ENCODE measurements at regions not wholly inside any gene's neighbourhood (a gene's known extent, or its start where the extent isn't known, plus 50 kb on each side); places are given as distances from the start of the nearest gene placed in this dataset.

- H3K27me3 ChIP-seq = no peaks in the 10 kb centered on the region
- no peak overlapping the region for H3K4me3 ChIP-seq
- no peak for TF ChIP-seq CTCF (IDR thresholded peaks at IDR 0.05)
- intact Hi-C loops (cut with DNase I) = no loop called here
- H3K36me3 ChIP-seq = no peaks in the 10 kb centered on the region
- WGBS, 2 donors = 68 to 82% methylated on average over 2 of the region's 2 CpGs
- no peak for FAIRE-seq
- ATAC-seq = no peak
- no peaks in the 10 kb centered on the region for H3K9me3 ChIP-seq
- H3K4me1 ChIP-seq = no peaks in the 10 kb centered on the region
- DNase-seq = no peak
- H3K27ac ChIP-seq = no peak overlapping the region
Observed at GRCh38 chr3:8197384-8197783, 304.2 kb upstream of the LMCD1 start.

DNA sequence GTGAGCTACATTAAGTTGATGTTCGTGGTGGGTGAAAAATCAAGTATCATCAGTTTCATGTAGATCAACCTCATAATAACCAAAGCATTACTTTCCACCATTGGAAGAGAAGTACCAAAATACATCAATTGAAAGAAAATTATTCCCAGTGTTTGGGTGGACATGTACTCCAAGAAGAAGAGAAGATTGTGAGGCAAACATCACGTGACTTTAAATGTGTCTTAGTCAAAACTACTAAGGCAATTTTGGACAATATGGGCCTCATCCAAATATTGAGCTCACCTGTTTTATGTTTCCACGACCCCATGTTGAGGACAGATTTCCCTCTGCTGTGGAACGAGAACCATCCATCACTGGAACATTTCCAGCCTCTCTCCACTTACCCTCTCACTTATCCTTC, 303.0 kb upstream of the LMCD1 start:
- H3K27me3 ChIP-seq = no peaks in the 10 kb centered on the region
- ATAC-seq = no peak
- TF ChIP-seq CTCF (IDR thresholded peaks at IDR 0.05) = no peak
- WGBS, 2 donors = 61 to 80% methylated on average over 4 of the region's 4 CpGs
- DNase-seq = no peak
- H3K27ac ChIP-seq = no peak overlapping the region
- H3K4me3 ChIP-seq = no peak overlapping the region
- FAIRE-seq = no peak
- H3K36me3 ChIP-seq = no peaks in the 10 kb centered on the region
- no peaks in the 10 kb centered on the region for H3K4me1 ChIP-seq
- H3K9me3 ChIP-seq = no peaks in the 10 kb centered on the region
- intact Hi-C loops (cut with DNase I) = no loop called here

DNA sequence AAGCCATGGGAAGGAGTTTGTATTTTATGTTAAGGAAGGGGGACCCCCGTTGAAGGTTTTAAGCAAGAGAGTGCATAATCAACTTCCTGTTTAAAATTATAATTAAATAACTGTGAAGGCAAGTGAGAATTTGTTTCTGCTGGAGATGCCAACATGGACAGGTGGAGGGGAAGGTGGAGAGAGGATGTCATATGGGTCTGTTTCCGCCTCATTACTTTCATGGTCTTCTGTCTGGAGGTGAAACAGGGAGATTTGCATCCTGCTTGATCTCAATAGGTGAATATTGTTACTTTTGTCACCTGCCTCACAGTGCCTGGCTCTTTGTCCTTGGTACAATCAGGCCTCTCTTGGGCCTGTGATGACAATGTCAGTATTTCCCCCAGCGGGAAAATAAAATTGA, 300.6 kb upstream of the LMCD1 start:
- FAIRE-seq (no peak), ATAC-seq (no peak), DNase-seq (no peak)
- no peak for TF ChIP-seq CTCF (IDR thresholded peaks at IDR 0.05)
- Histone ChIP-seq H3K36me3 (no peaks in the 10 kb centered on the region), H3K4me1 (no peaks in the 10 kb centered on the region), H3K9me3 (no peaks in the 10 kb centered on the region), H3K4me3 (no peak overlapping the region), H3K27ac (no peak overlapping the region), H3K27me3 (no peaks in the 10 kb centered on the region)
- intact Hi-C loops (cut with DNase I) = no loop called here
- 80 to 87% methylated on average over 3 of the region's 3 CpGs for WGBS, 2 donors

GRCh38 chr3:8201886-8202285, 299.7 kb upstream of the LMCD1 start:
- no peak for ATAC-seq
- Histone ChIP-seq H3K9me3 (no peaks in the 10 kb centered on the region), H3K27ac (no peak overlapping the region), H3K36me3 (no peaks in the 10 kb centered on the region), H3K27me3 (no peaks in the 10 kb centered on the region), H3K4me3 (no peak overlapping the region), H3K4me1 (no peaks in the 10 kb centered on the region)
- TF ChIP-seq CTCF (IDR thresholded peaks at IDR 0.05) = no peak
- WGBS, 2 donors = 63% methylated on average over 4 of the region's 4 CpGs
- intact Hi-C loops (cut with DNase I) = no loop called here
- no peak for DNase-seq
- no peak for FAIRE-seq

- ATAC-seq (no peak), FAIRE-seq (no peak), DNase-seq (no peak)
- H3K27ac ChIP-seq = no peak overlapping the region
- TF ChIP-seq CTCF (IDR thresholded peaks at IDR 0.05) = no peak
- 68 to 94% methylated on average over 5 of the region's 5 CpGs for WGBS, 2 donors
- H3K9me3 ChIP-seq = no peaks in the 10 kb centered on the region
- intact Hi-C loops (cut with DNase I) = no loop called here
- no peaks in the 10 kb centered on the region for H3K36me3 ChIP-seq
- no peaks in the 10 kb centered on the region for H3K27me3 ChIP-seq
- H3K4me1 ChIP-seq = no peaks in the 10 kb centered on the region
- no peak overlapping the region for H3K4me3 ChIP-seq
Observed at GRCh38 chr3:8204331-8204730, 297.3 kb upstream of the LMCD1 start.

Measured in pancreas (tissue), 10 donors.